ENCODE measurements at regions not wholly inside any gene's neighbourhood (a gene's known extent, or its start where the extent isn't known, plus 50 kb on each side); places are given as distances from the start of the nearest gene placed in this dataset.

DNA sequence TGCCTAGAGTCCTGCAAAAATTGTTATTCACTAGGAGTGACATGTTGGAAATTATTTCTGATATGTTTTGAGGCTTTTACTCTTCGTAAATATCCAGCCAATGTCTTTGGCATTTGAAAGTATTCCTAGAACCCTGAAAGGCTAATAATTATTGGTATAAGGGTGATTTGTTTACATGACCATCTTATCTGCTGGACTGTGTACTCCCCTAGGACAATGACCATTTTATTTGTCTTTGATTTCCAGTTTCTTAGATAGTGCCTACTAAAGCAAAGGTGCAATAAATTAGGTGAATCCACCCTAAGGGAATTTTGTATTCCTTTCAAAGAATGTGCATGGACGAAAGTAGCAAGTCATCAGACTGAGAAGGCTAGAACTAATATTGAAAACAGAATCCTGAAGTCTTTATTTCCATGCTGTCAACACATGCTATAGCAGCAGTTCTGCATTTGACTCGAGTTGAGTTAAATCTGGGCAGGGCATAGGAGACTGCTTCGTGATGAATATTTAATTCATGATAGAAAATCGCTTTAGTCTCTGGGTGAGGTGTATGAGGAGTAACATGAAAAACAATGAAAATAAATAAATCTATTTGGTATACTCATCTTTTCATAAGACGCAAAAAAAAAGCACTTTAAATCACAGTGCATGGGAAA is 235.7 kb downstream of the GPD2 start:
- TF ChIP-seq, protein P1, sequence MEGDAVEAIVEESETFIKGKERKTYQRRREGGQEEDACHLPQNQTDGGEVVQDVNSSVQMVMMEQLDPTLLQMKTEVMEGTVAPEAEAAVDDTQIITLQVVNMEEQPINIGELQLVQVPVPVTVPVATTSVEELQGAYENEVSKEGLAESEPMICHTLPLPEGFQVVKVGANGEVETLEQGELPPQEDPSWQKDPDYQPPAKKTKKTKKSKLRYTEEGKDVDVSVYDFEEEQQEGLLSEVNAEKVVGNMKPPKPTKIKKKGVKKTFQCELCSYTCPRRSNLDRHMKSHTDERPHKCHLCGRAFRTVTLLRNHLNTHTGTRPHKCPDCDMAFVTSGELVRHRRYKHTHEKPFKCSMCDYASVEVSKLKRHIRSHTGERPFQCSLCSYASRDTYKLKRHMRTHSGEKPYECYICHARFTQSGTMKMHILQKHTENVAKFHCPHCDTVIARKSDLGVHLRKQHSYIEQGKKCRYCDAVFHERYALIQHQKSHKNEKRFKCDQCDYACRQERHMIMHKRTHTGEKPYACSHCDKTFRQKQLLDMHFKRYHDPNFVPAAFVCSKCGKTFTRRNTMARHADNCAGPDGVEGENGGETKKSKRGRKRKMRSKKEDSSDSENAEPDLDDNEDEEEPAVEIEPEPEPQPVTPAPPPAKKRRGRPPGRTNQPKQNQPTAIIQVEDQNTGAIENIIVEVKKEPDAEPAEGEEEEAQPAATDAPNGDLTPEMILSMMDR (IDR thresholded peaks at IDR 0.05; ENCODE audit: low read depth, low read length) = no peak
- no peak overlapping the region for H3K4me3 ChIP-seq
- no peaks in the 10 kb centered on the region for H3K36me3 ChIP-seq

DNA sequence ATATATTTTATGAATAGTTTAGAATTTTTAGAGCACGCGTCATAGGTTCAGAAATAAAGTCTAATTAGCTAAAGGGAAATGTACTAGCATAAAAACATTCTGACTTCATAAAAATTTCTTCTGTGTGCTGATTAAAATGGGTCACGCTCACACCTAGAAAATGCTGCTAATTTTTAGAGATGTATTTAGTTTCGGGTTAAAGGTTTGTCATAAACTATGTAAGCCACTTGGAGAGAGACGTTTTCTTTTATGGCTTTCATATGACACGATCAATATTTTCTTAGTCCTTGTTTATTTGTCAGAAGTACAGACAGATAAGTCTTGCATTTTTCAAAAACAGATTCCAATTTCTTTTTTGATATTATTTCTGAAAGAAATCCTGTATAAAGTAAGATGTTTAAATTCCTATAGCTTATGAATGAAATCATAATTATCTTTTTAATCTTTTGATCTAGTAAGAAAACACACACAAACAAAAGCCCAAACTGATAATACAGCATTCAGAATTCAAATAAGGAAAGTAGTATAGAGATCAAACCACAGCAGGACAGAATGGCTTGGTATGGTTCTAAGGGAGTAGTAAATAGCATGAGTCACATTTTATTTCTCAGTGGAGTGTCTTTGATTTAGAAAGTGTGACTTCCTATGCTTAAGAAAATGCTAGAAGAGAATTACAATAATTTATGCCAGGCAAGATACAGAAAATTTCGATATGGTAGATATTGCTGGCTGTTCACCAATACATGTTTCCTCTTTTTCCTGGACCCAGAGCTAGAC is 236.6 kb downstream of the GPD2 start:
- Histone ChIP-seq H3K4me3 (no peak overlapping the region), H3K27me3 (no peaks in the 10 kb centered on the region), H3K4me1 (ENCODE audit: low read depth) (no peaks in the 10 kb centered on the region), H3K27ac (no peak overlapping the region), H3K36me3 (no peaks in the 10 kb centered on the region), H3K9me3 (ENCODE audit: low read depth) (no peaks in the 10 kb centered on the region)
- TF ChIP-seq, protein P1 (IDR thresholded peaks at IDR 0.05; ENCODE audit: low read depth, low read length) = no peak
- DNase-seq (ENCODE audit: low read depth in 1 of 2, low spot score in 1 of 2) = no peak

More for the DNA sequence above, 235.7 kb downstream of the GPD2 start:
- DNase-seq (ENCODE audit: low read depth in 1 of 2, low spot score in 1 of 2) = no peak
- no peaks in the 10 kb centered on the region for H3K27me3 ChIP-seq
- no peak overlapping the region for H3K27ac ChIP-seq
- H3K9me3 ChIP-seq (ENCODE audit: low read depth) = no peaks in the 10 kb centered on the region
- no peaks in the 10 kb centered on the region for H3K4me1 ChIP-seq (ENCODE audit: low read depth)

DNA sequence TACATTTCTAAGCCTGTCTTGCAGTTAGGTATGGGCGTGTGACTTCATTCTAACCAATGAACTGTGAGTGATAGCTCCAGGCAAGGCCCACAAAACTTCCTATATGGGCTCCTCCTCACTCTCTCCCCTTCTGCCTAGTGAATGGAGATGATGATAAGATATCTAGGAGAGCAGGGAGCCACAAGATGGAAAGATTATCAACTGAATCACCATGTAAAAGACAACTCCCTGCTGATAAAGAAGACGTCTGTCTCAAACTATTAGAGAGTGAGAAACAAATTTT is 237.1 kb downstream of the GPD2 start:
- Histone ChIP-seq H3K27me3 (no peaks in the 10 kb centered on the region), H3K4me1 (ENCODE audit: low read depth) (no peaks in the 10 kb centered on the region), H3K27ac (no peak overlapping the region), H3K9me3 (ENCODE audit: low read depth) (no peaks in the 10 kb centered on the region), H3K36me3 (no peaks in the 10 kb centered on the region), H3K4me3 (no peak overlapping the region)
- no peak for DNase-seq (ENCODE audit: low read depth in 1 of 2, low spot score in 1 of 2)
- TF ChIP-seq, protein P1 (IDR thresholded peaks at IDR 0.05; ENCODE audit: low read depth, low read length) = no peak

DNA sequence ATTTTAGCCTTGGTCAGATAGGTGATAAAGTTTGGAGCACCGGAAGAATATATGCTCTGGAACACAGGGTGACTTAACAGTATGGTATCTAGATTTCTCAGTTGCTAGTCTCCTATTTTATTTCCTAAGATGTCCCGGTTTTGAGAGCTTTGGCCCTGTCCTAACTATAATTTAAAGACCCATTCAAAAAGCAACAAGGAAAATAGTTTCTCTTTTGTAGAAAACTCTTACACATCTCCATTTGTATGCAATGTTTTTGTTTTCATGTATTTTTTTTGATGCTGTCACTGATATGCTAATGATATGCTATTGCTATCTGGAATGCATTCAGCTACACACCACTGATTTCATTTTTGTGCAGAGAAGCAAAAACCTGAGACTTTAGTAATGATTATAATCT is 237.8 kb downstream of the GPD2 start:
- H3K27me3 ChIP-seq = no peaks in the 10 kb centered on the region
- no peak overlapping the region for H3K27ac ChIP-seq
- no peak overlapping the region for H3K4me3 ChIP-seq
- H3K4me1 ChIP-seq (ENCODE audit: low read depth) = no peaks in the 10 kb centered on the region
- no peaks in the 10 kb centered on the region for H3K36me3 ChIP-seq
- no peaks in the 10 kb centered on the region for H3K9me3 ChIP-seq (ENCODE audit: low read depth)
- TF ChIP-seq, protein P1 (IDR thresholded peaks at IDR 0.05; ENCODE audit: low read depth, low read length) = no peak
- DNase-seq (ENCODE audit: low read depth in 1 of 2, low spot score in 1 of 2) = no peak

DNA sequence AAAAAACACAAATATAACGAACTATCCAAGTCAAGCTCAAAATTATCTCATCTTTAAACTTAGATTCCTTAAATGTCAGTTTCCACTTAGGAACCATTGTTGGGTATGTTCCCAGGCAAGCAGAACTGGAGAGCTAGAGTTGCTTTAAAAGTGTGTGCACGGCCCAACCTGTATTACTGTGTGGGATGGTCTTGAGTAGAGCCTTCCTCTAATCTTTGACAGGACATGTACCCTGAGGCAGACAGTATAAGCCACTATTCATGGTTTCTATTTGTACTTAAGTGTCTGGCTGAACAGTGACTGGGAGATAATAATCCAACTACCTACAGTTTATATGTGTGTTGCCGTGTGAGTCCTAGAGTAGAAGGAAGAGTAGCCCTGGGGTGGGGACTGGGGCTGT is 239.7 kb downstream of the GPD2 start:
- Histone ChIP-seq H3K4me3 (no peak overlapping the region), H3K36me3 (no peaks in the 10 kb centered on the region), H3K27ac (no peak overlapping the region), H3K27me3 (no peaks in the 10 kb centered on the region), H3K4me1 (ENCODE audit: low read depth) (no peaks in the 10 kb centered on the region), H3K9me3 (ENCODE audit: low read depth) (no peaks in the 10 kb centered on the region)
- peak in 1 of 2 donors; percentile 22 for DNase-seq (ENCODE audit: low read depth in 1 of 2, low spot score in 1 of 2)
- TF ChIP-seq, protein P1 (IDR thresholded peaks at IDR 0.05; ENCODE audit: low read depth, low read length) = no peak

All from cardiac muscle cell (in vitro differentiated cells and primary cell).